WTC11 (cell line): ENCODE measurements at regions not wholly inside any gene's neighbourhood (a gene's known extent, or its start where the extent isn't known, plus 50 kb on each side); places are given as distances from the start of the nearest gene placed in this dataset.

Experiments used
- ATF6 ChIP-seq: sonication (generic); formaldehyde crosslinking; IDR thresholded peaks from 2 replicates; pipeline ENCODE4 v1.8.1; 2023; ENCODE audit warnings: mild to moderate bottlenecking, missing genetic modification reagents
- CTCF ChIP-seq: fragments of 200-600 bp; IDR thresholded peaks from 2 replicates; pipeline ENCODE4 v1.8.0; 2022; ENCODE audit warnings: antibody characterized with exemption
- E2F4 ChIP-seq: sonication (generic); formaldehyde crosslinking; IDR thresholded peaks from 2 replicates; pipeline ENCODE4 v1.8.1; 2022; ENCODE audit warnings: low read depth, mild to moderate bottlenecking, moderate library complexity, missing genetic modification reagents, borderline replicate concordance
- FOXJ3 ChIP-seq: sonication (generic); formaldehyde crosslinking; IDR thresholded peaks from 2 replicates; pipeline ENCODE4 v1.9.0; 2021; ENCODE audit warnings: missing genetic modification reagents, mild to moderate bottlenecking, borderline replicate concordance
- NR3C1 ChIP-seq: sonication (generic); formaldehyde crosslinking; conservative IDR thresholded peaks from 2 replicates; pipeline ENCODE4 v1.8.1; 2023; ENCODE audit warnings: low read depth, mild to moderate bottlenecking, missing genetic modification reagents
- ZNF121 ChIP-seq: sonication (generic); formaldehyde crosslinking; IDR thresholded peaks from 2 replicates; pipeline ENCODE4 v1.8.0; 2023; ENCODE audit warnings: missing genetic modification reagents

GRCh38 chr12:58443273-58443980 lies 476.9 kb downstream of the LRIG3 start:
- TF ChIP-seq ATF6 (no peak), ZNF121 (no peak), CTCF (peak; percentile 50; the same call in 1 of the 2 replicates), E2F4 (CRISPR knock-in tag) (no peak), FOXJ3 (CRISPR knock-in tag) (no peak), NR3C1 (no peak)
